ENCODE measurements at regions not wholly inside any gene's neighbourhood (a gene's known extent, or its start where the extent isn't known, plus 50 kb on each side); places are given as distances from the start of the nearest gene placed in this dataset.
A peak's percentile ranks its signal among the peaks of the same experiment; 100 is the strongest.
"Not testable (repeated sequence)": the region's sequence is repeated elsewhere in the genome, so short reads cannot be mapped to it uniquely, and the experiment has no call there.

DNA sequence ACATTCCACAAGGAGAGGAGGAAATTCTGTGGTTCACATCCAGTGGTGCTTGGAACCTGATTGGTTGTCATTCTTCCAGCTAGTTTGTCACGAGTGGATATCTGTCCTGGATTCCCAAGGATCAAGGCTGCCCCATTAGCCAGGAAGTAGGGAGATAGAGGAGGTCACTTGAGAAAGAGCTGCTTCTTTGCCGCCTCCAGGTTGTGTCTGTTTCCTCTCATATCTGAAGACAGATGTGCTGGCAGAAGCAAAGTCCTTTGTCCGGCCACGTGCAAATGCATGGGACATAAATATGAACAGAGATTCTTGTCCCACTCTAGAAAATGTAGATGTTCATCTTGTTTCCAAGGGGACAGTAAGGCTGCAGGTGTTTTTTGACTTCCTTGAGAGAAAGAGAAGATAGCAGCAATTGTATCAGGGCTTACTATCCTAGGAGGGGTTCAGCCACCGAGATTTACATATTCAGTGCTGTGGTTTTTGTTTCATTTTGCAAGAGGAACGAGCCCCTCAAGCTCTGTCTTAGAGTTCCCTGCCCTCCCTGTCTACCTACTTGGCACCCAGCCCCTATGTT, 174.4 kb downstream of the RPIA start:
- no peak for DNase-seq

DNA sequence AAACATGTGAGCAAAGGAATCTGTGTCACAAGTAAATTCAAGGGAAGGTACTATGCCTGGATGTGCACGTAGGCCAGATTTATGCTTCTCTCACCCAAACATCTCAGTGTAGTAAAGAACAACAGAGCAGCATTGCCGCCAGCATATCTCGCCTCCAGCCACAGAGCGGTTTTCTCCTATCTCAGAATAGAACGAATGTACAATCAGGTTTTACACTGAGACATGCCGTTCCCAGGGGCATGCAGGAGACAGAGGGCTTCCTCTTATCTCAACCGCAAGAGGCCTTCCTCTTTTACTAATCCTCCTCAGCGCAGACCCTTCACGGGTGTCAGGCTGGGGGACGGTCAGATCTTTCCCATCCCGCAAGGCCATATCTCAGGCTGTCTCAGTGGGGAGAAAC, 175.3 kb downstream of the RPIA start:
- no peak for DNase-seq

DNA sequence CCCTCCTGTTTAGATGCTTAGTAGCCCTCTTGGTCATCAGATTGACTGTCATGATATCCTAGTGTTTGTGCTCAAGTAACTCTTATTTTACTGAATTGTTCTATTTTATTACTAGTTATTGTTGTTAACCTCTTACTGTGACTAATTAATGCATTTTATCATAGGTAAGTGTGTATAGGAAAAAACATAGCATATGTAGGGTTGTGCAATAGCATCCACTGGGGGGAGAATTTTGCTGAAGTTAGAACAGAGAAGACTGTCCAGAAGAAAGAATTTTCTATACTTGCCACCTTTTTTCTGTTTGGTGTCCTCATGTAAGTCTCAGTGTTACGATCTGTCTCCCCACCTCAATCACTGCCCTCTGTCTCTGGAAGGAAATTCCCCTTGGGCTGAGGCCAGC, 177.4 kb downstream of the RPIA start:
- no peak for DNase-seq

DNA sequence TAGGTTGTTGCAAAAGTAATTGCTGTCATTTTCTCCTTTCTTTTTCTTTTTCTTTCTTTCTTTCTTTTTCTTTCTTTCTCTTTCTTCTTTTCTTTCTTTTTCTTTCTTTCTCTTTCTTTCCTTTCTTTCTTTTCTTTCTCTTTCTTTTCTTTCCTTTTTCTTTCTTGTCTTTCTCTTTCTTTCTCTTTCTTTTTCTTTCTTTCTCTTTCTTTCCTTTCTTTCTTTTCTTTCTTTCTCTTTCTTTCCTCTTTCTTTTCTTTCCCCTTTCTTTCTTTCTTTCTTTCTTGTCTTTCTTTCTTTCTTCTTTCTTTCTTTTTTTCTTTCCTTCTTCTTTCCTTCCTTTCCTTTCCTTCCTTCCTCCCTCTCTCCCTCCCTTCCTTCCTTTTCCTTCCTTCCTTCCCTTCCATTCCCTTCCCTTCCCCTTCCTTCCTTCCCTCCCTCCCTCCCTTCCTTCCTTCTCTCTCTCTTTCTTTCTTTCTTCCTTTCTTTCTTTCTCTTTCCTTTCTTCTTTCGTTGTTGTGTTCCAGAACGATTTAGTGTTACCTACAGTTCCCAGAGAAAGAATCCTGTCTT, 178.9 kb downstream of the RPIA start:
- DNase-seq = no peak

DNA sequence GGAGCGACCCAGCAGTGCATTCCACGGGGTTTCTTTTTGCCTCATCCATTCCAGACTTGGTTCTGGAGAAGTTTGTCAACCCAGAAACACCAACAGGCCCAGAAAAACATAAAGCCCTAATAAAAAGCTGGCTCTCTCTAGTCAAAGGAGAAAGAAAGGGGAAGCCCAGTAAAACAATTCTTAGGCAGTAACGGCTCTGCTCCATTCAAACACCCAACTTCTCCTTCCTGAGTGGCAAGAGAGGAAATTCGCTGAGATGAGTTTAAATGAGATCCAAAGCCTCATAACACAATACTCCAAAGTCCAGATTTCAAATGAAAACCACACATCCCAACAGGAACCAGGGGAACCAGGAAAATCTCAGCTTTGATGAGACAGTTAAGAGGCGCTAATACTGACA, 179.9 kb downstream of the RPIA start:
- DNase-seq = no peak

DNA sequence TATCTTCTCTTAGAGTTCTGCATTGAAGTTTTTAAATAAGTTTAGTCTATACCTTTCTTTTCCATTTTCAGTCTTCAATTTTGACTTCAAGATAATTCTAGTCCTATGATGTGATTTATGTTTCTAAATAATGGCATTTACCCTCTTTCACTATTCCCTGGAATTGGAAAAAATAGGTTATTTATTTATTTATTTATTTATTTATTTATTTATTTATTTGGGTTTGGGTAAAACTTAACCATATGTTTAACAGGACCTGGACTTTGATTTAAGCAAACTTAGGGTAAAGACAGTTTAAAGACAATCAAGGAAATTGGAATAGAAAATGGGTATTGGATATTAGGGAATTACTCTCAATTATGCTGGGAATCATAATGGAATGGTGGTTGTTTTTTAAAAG, 182.1 kb downstream of the RPIA start:
- DNase-seq = no peak

DNA sequence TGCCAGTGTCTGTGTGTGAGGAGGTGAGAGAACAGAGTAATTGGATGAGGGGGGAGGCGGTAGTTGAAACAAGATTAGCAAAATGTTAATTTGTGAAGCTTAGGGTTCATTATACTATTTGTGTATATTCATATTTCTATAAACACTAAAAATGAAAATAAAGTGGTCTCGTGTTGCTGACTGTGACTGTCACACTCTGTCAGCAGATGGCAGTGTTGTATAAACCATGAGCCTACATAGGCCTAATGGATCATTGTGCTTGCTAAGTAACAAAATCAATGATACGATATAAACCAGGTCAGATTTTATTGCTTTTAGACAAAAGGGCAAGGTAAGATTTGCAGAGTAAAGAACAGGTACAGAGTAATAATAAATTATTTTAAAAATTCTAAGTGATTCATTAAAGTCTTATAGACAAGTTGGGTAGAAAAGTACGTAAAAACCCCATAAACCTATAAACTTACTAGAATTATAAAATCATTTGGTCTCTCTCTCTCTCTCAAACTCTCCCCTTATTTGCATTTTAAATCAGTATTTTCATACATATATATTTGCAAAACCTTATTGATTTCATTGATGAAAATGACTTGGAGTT, 182.7 kb downstream of the RPIA start:
- DNase-seq = peak; percentile 64

DNA sequence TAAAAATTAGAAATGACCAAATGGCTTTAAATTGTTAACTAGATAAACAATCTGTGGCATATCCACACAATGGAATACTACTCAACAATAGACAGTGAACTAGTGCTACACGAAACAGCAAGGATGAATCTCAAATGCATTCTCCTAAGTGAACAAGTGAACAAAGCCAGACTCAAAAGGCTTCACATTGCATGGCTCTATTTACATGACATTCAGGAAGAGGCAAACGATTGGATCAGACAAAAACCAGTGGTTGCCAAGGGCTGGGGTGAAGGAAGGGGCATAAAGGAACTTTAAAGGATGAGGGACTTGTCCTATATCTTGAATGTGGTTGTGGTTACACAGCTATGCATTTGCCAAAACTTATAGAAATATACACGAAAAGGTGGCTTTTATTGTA, 184.3 kb downstream of the RPIA start:
- DNase-seq = no peak

DNA sequence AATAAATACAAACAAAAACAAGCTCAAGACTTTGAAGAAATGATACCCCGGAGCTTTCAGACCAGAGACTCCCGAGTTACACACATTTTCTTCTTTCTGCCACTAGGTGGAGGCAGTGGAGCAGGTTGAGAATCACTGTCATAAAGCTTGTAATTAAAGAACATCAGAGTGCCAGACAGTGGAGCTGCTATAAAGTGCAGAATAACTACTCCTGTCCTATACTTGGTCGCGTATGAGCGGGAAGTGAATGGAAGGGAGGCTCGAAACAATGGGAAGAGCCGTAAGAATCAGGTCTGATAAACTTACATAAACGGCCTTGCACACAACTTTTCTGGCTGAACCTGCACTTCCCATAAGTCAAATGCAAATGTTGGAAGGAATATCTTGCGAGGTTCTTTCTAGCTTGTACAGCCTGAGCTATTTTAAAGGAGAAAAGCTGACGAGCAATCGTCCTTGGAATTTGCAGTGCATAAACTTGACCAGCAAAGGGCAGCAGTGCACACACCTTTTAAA, 189.0 kb downstream of the RPIA start:
- peak; percentile 76 for DNase-seq

DNA sequence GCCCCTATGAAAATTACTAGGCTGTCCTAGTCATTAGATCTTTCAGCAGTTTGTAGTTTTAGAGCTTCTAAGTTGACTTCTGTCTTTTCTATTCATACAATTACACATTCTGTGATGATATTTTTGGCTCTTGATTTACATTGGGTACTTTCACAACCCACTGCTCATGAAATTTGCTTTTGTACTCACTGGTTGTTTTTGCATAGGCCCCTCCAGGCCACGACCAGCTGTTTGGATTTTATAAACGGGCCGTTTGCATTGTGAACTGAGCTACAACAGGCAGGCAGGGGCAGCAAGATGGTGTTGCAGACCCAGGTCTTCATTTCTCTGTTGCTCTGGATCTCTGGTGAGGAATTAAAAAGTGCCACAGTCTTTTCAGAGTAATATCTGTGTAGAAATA, 193.8 kb downstream of the RPIA start:
- no peak for DNase-seq

DNA sequence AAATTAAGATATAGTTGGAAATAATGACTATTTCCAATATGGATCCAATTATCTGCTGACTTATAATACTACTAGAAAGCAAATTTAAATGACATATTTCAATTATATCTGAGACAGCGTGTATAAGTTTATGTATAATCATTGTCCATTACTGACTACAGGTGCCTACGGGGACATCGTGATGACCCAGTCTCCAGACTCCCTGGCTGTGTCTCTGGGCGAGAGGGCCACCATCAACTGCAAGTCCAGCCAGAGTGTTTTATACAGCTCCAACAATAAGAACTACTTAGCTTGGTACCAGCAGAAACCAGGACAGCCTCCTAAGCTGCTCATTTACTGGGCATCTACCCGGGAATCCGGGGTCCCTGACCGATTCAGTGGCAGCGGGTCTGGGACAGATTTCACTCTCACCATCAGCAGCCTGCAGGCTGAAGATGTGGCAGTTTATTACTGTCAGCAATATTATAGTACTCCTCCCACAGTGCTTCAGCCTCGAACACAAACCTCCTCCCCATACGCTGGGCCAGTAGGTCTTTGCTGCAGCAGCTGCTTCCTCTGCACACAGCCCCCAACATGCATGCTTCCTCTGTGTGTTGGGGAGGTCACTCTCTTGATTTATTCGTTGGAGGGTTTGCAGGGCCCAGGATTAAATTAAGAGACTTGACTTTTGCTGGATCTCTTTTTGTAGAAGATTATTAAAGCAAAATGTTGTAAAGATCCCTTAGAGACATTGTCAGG, 194.4 kb downstream of the RPIA start:
- DNase-seq = no peak

DNA sequence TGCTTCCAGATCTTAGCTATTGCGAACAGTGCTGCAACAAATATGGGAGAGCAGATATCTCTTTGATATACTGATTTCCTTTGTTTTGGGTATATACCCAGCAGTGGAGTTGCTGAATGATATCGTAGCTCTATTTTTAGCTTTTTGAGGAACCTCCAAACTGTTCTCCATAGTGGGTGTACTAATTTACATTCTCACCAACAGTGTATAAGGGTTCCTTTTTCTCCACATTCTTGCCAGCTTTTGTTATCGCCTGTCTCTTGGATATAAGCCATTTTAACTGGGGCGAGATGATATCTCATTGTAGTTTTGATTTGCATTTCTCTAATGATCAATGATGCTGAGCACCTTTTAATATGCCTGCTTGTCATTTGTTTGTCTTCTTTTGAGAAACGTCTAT, 196.0 kb downstream of the RPIA start:
- DNase-seq = not testable (repeated sequence)

DNA sequence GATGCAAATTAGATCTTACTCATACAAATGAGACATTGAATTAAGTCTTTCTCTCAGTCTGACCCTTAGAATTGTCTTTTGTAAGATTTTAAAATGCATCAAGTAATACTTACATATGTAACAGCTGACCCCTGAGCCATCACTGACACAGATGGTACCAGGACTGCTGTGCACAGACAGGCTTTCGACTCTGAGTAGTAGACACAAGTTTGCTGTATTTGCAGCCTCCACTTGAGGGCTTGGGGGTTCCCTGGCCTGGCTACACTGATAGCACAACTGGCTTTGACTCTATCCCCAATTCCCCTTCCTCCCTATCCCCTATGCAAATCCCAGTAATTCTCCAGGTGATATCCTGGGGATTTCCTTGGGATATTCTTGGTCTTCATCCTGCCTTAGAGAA, 200.7 kb downstream of the RPIA start:
- no peak for DNase-seq

DNA sequence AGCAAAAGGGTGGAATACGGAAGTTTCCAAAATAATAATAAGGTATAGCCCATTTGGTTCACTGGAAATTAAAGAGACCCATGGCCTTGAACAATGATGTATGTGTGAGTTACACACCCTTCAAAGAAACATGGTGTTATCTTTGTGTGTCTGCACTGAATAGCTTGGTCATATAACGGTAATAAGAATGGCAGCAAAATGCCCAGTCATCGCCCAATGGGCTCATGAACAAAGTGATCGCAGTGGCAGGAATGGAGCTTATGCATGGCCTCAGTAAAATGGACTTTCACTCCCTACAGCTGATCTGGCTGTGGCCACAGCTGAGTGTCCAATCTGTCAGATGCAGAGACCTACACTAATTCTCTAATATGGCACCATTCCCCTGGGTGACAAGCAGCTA, 201.3 kb downstream of the RPIA start:
- no peak for DNase-seq

DNA sequence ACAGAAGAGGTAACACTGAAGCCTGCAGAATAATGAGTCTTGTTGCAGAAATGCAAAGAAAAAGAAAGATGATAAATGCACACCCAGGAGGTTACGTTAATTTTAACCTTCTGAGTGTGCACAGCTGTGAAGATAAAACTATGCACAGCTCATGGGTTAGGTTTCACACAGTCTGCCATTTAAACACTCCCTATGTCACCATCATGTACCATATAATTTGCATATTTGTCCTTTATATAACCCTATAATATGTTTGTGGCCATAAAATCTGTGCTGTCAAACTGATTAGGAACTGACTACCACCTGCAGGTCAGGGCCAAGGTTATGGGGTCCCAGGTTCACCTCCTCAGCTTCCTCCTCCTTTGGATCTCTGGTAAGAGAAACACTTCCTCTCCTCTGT, 205.5 kb downstream of the RPIA start:
- no peak for DNase-seq

DNA sequence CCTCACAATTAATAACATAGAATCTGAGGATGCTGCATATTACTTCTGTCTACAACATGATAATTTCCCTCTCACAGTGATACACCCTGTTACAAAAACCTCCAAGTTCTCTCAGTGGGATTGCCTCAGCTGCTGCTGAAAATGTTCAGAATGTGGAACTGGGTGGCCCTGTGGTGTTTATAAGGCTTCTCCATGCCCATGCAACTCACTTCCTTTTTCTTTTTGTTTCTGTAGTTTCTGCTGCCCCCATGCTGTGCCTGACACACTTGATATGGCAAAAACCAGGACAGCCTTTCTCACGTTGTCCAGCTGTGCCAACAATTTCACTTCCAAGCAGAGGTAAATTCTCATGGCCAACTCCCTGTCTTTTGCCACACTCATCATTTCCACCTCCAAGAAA, 206.2 kb downstream of the RPIA start:
- DNase-seq = no peak

DNA sequence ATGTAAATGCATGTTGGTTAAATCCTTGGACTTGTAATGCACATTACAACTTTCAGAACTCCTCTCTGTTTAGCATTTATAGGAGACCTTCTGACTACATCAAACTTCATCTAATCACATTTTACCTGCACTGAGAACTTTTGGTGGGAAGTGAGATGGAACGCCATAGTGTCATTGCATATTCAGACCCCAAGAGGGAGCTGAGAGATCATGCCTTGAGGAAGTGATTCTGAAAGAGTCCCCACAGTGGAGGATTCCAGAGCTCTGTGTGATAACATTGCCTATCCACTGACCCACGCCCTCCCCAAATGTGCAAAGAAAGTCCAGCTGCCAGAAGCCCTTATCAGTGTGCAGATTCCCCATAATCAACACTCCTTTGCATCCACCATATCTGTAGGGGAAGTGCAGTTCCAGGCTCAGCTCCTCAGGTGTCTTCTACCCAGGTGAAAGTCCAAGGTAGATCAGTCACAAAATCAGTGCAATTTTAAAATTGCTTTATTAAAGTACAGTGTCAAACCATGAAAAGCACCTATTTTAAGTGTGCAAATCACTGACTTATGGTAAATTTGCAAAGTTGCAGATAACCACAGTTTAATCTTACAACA, 212.4 kb downstream of the RPIA start:
- peak; percentile 31 for DNase-seq

DNA sequence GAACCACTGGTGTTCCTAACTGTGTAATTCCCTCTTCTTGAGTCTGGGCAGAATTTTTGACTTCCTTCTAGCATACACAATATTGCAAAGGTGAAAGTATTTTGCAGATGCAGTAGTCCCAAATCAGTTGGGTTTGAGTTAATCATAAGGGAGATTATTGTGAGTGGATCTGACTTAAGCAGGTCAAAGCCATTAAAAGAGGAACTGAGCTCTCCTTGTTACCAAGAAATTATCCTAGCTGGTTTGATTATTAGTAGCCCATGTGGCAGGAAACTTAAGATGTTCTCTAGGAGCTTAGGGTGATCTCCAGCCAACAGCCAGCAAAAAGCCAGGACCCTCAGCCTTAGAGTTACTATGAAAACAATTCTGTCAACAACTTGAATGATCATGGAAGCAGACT, 221.8 kb downstream of the RPIA start:
- DNase-seq = no peak

DNA sequence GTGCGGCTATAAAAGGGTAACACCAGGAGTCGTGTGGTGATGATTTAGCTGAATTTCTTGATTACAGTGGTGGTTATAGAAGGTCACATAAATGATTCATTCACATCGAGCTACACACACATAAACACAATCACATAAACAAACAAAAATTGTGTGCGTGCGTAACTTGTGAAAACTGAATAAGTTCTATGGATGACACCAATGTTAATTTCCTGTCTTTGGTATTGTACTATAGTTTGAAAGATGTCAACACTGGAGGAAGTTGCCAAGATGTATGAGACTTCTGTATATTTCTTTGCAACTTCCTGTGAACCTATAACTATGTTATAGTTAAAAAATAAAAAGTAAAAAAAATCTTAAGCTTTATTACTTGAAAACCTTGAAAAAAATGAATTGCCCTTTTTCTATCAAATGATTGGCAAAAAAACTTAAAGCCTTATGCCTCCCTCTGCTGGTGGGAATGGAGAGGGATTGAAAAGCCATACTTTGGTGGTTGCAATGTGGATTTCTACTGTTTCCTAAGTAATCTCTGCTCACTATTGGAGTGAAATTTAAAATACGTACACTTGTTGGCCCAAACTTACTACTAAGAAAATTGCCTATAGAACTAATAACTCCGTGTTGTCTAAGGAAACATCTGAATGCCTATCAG, 227.7 kb downstream of the RPIA start:
- DNase-seq = no peak

DNA sequence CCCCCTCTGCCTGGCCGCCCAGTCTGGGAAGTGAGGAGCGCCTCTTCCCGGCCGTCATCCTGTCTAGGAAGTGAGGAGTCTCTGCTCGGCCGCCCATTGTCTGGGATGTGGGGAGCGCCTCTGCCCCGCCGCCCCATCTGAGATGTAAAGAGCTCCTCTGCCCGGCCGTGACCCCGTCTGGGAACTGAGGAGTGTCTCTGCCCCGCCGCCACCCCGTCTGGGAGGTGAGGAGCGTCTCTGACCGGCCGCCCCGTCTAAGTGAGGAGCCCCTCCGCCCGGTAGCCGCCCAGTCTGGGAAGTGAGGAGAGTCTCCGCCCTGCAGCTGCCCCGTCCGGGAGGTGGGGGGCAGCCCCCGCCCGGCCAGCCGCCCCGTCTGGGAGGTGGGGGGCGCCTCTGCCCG, 228.9 kb downstream of the RPIA start:
- DNase-seq = not testable (repeated sequence)

DNA sequence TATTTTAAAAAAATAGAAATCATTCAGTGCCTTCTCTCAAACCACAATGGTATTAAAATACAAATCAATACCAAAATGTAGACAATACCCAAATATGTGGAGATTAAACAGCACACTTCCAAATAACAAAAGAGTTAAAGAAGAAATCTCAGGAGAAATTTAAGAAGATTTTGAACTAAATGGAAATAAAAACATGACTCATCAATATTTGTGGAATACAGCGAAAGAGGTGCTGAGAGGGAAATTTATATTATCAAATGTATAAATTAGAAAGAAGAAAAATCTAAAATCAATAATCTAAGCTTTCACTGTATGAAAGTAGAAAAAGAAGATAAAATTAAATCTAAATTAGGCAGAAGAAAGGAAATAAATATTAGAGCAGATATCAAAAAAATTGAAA, 233.1 kb downstream of the RPIA start:
- DNase-seq = no peak

DNA sequence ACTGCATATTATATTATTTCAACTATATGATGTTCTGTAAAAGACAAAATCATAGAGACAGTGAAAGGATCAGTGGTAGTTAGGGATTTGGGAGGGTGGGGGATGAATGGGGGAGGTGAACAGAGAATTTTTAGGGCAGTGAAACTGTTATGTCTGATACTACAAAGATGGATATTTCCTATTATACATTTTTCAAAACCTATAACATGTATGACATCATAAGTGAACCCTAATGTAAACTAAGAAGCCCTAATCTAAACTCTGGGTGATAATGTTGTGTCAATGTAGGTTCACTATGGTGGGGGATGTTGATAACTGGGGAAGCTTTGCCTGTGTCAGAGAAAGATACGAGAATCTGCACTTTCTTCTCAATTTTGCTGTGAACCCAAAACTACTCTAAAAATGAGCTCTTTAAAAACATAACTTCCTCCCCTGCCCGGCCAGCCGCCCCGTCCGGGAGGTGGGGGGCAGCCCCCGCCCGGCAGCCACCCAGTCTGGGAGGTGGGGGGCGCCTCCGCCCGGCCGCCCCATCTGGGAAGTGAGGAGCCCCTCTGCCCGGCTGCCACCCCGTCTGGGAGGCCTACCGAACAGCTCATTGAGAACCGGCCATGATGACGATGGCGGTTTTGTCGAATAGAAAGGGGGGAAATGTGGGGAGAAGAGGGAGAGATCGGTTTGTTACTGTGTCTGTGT, 234.4 kb downstream of the RPIA start:
- DNase-seq = no peak

All from hindlimb muscle (tissue), 1 donor.